Adrenal gland (tissue), 5 donors: ENCODE measurements at regions not wholly inside any gene's neighbourhood (a gene's known extent, or its start where the extent isn't known, plus 50 kb on each side); places are given as distances from the start of the nearest gene placed in this dataset.

Experiments
- POLR2A ChIP-seq, 2 donors: fragments of 450-650 bp; IDR thresholded peaks; one replicate each; pipeline ENCODE4 v1.6.1; 2017; ENCODE audit warnings: antibody characterized with exemption in 2 of 2, mild to moderate bottlenecking in 2 of 2, moderate library complexity in 1 of 2
- TF ChIP-seq, protein P1 (sequence below), 6 experiments: fragments of 450-650 bp in 4 of 6; fragments of 200-600 bp in 2 of 6; sonication (generic) in 1 of 6; IDR thresholded peaks; 1 replicate in 5 of 6; 2 replicates in 1 of 6; pipeline versions ENCODE4 v1.5.1 to v1.8.0; 2016 to 2021; ENCODE audit warnings: antibody characterized with exemption in 6 of 6, mild to moderate bottlenecking in 2 of 6, moderate library complexity in 1 of 6
- donor health status: DM: no; HTN: no; CAD: no.

DNA sequence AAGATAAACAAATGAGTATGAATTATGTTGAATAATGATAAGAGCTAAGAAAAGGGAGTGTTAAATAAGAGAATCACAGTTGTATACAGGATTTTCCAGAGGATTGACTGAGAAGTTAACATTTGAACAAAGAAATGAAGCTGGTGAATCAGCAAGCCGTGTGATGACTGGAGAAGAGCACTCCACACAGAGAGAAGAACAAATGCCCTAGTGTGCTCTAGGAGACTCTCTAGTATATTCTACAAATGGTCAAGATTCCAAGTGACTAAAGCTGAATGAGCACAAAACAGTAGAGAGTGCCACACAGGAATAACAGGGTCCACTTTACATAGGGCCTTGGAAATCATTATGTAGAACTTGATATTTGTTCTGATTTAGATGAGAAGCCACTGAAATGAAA, 587.1 kb upstream of the ATXN7L3B start:
- TF ChIP-seq, protein P1, sequence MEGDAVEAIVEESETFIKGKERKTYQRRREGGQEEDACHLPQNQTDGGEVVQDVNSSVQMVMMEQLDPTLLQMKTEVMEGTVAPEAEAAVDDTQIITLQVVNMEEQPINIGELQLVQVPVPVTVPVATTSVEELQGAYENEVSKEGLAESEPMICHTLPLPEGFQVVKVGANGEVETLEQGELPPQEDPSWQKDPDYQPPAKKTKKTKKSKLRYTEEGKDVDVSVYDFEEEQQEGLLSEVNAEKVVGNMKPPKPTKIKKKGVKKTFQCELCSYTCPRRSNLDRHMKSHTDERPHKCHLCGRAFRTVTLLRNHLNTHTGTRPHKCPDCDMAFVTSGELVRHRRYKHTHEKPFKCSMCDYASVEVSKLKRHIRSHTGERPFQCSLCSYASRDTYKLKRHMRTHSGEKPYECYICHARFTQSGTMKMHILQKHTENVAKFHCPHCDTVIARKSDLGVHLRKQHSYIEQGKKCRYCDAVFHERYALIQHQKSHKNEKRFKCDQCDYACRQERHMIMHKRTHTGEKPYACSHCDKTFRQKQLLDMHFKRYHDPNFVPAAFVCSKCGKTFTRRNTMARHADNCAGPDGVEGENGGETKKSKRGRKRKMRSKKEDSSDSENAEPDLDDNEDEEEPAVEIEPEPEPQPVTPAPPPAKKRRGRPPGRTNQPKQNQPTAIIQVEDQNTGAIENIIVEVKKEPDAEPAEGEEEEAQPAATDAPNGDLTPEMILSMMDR (IDR thresholded peaks at IDR 0.05) = no peak
- no peak for TF ChIP-seq POLR2A (IDR thresholded peaks at IDR 0.05)
